ENCODE measurements at regions not wholly inside any gene's neighbourhood (a gene's known extent, or its start where the extent isn't known, plus 50 kb on each side); places are given as distances from the start of the nearest gene placed in this dataset.

GRCh38 chr4:23161787-23162186 lies 469.1 kb downstream of the GBA3 start:
- H3K36me3 Mint-ChIP-seq, result no peaks in the 10 kb centered on the region
- peaks cover 4% of the 10 kb centered on the region for H3K27me3 Mint-ChIP-seq (ENCODE audit: low read depth)
- H3K27ac Mint-ChIP-seq, result no peak overlapping the region
- no peak overlapping the region for H3K4me3 Mint-ChIP-seq
- H3K9me3 Mint-ChIP-seq, result no peaks in the 10 kb centered on the region
- no peak for TF ChIP-seq CTCF (IDR thresholded peaks at IDR 0.05; ENCODE audit: unreplicated experiment)
- no peaks in the 10 kb centered on the region for H3K4me1 Mint-ChIP-seq
- no peak for DNase-seq (ENCODE audit: low spot score in 2 of 2, unreplicated experiment in 2 of 2)

- Mint-ChIP-seq H3K4me1 (peaks cover 4% of the 10 kb centered on the region), H3K36me3 (no peaks in the 10 kb centered on the region), H3K4me3 (no peak overlapping the region), H3K27me3 (ENCODE audit: low read depth) (no peaks in the 10 kb centered on the region), H3K27ac (no peak overlapping the region), H3K9me3 (no peaks in the 10 kb centered on the region)
- TF ChIP-seq CTCF (IDR thresholded peaks at IDR 0.05; ENCODE audit: unreplicated experiment), result no peak
- DNase-seq (ENCODE audit: low spot score in 2 of 2, unreplicated experiment in 2 of 2), result no peak
Observed at GRCh38 chr4:23153076-23153475, 460.3 kb downstream of the GBA3 start.

- TF ChIP-seq CTCF (IDR thresholded peaks at IDR 0.05; ENCODE audit: unreplicated experiment), result no peak
- DNase-seq (ENCODE audit: low spot score in 2 of 2, unreplicated experiment in 2 of 2), result no peak
- Mint-ChIP-seq H3K4me1 (no peaks in the 10 kb centered on the region), H3K27ac (no peak overlapping the region), H3K9me3 (no peaks in the 10 kb centered on the region), H3K36me3 (no peaks in the 10 kb centered on the region), H3K4me3 (no peak overlapping the region), H3K27me3 (ENCODE audit: low read depth) (no peaks in the 10 kb centered on the region)
Observed at GRCh38 chr4:23149815-23150214, 457.1 kb downstream of the GBA3 start.

- Mint-ChIP-seq H3K36me3 (no peaks in the 10 kb centered on the region), H3K4me1 (no peaks in the 10 kb centered on the region), H3K9me3 (no peaks in the 10 kb centered on the region), H3K27me3 (ENCODE audit: low read depth) (no peaks in the 10 kb centered on the region), H3K4me3 (no peak overlapping the region), H3K27ac (no peak overlapping the region)
- no peak for DNase-seq (ENCODE audit: low spot score in 2 of 2, unreplicated experiment in 2 of 2)
- TF ChIP-seq CTCF (IDR thresholded peaks at IDR 0.05; ENCODE audit: unreplicated experiment), result no peak
Observed at GRCh38 chr4:23144707-23145106, 452.0 kb downstream of the GBA3 start.

GRCh38 chr4:23135792-23136645 lies 443.3 kb downstream of the GBA3 start:
- H3K36me3 Mint-ChIP-seq, result no peaks in the 10 kb centered on the region
- TF ChIP-seq CTCF (IDR thresholded peaks at IDR 0.05; ENCODE audit: unreplicated experiment), result peak; percentile 91
- DNase-seq (ENCODE audit: low spot score in 2 of 2, unreplicated experiment in 2 of 2), result no peak
- no peaks in the 10 kb centered on the region for H3K9me3 Mint-ChIP-seq
- no peaks in the 10 kb centered on the region for H3K4me1 Mint-ChIP-seq
- H3K4me3 Mint-ChIP-seq, result no peak overlapping the region
- H3K27ac Mint-ChIP-seq, result no peak overlapping the region
- no peaks in the 10 kb centered on the region for H3K27me3 Mint-ChIP-seq (ENCODE audit: low read depth)

Data from mesothelial cell of epicardium (in vitro differentiated cells).